ENCODE measurements at regions not wholly inside any gene's neighbourhood (a gene's known extent, or its start where the extent isn't known, plus 50 kb on each side); places are given as distances from the start of the nearest gene placed in this dataset.

GRCh38 chr2:76610451-76610850, 899.7 kb upstream of the GCFC2 start:
- in situ Hi-C loops (cut with HindIII; ENCODE audit: low pct_ligation_motif_present, low pct_unique_long_range_greater_than_20kb, low sequenced_read_pairs): no loop called here
- DNase-seq: no peak

- peak; percentile 89 for DNase-seq
- in situ Hi-C loops (cut with HindIII; ENCODE audit: low pct_ligation_motif_present, low pct_unique_long_range_greater_than_20kb, low sequenced_read_pairs): no loop called here
These were observed 889.1 kb upstream of the GCFC2 start for GRCh38 chr2:76599732-76600368.

- no peak for DNase-seq
- in situ Hi-C loops (cut with HindIII; ENCODE audit: low pct_ligation_motif_present, low pct_unique_long_range_greater_than_20kb, low sequenced_read_pairs): no loop called here
These were observed 873.8 kb upstream of the GCFC2 start for GRCh38 chr2:76584474-76584873.

- in situ Hi-C loops (cut with HindIII; ENCODE audit: low pct_ligation_motif_present, low pct_unique_long_range_greater_than_20kb, low sequenced_read_pairs): no loop called here
- no peak for DNase-seq
These were observed 869.2 kb upstream of the GCFC2 start for GRCh38 chr2:76579911-76580310.

GRCh38 chr2:76572981-76573380, 862.3 kb upstream of the GCFC2 start:
- in situ Hi-C loops (cut with HindIII; ENCODE audit: low pct_ligation_motif_present, low pct_unique_long_range_greater_than_20kb, low sequenced_read_pairs): no loop called here
- DNase-seq: no peak

- in situ Hi-C loops (cut with HindIII; ENCODE audit: low pct_ligation_motif_present, low pct_unique_long_range_greater_than_20kb, low sequenced_read_pairs): no loop called here
- DNase-seq: no peak
These were observed 859.1 kb upstream of the GCFC2 start for GRCh38 chr2:76569819-76570218.

GRCh38 chr2:76567478-76567877, 856.8 kb upstream of the GCFC2 start:
- in situ Hi-C loops (cut with HindIII; ENCODE audit: low pct_ligation_motif_present, low pct_unique_long_range_greater_than_20kb, low sequenced_read_pairs): no loop called here
- no peak for DNase-seq

- in situ Hi-C loops (cut with HindIII; ENCODE audit: low pct_ligation_motif_present, low pct_unique_long_range_greater_than_20kb, low sequenced_read_pairs): no loop called here
- no peak for DNase-seq
These were observed 854.0 kb upstream of the GCFC2 start for GRCh38 chr2:76564734-76565133.

- in situ Hi-C loops (cut with HindIII; ENCODE audit: low pct_ligation_motif_present, low pct_unique_long_range_greater_than_20kb, low sequenced_read_pairs): no loop called here
- DNase-seq: no peak
These were observed 853.0 kb upstream of the GCFC2 start for GRCh38 chr2:76563730-76564129.

- DNase-seq: no peak
- in situ Hi-C loops (cut with HindIII; ENCODE audit: low pct_ligation_motif_present, low pct_unique_long_range_greater_than_20kb, low sequenced_read_pairs): no loop called here
These were observed 847.4 kb upstream of the GCFC2 start for GRCh38 chr2:76558157-76558556.

GRCh38 chr2:76556018-76556417, 845.3 kb upstream of the GCFC2 start:
- DNase-seq: no peak
- in situ Hi-C loops (cut with HindIII; ENCODE audit: low pct_ligation_motif_present, low pct_unique_long_range_greater_than_20kb, low sequenced_read_pairs): no loop called here

GRCh38 chr2:76546207-76546606, 835.5 kb upstream of the GCFC2 start:
- DNase-seq: no peak
- in situ Hi-C loops (cut with HindIII; ENCODE audit: low pct_ligation_motif_present, low pct_unique_long_range_greater_than_20kb, low sequenced_read_pairs): no loop called here

GRCh38 chr2:76544901-76545300, 834.2 kb upstream of the GCFC2 start:
- in situ Hi-C loops (cut with HindIII; ENCODE audit: low pct_ligation_motif_present, low pct_unique_long_range_greater_than_20kb, low sequenced_read_pairs): no loop called here
- DNase-seq: no peak

GRCh38 chr2:76517574-76517909, 806.8 kb upstream of the GCFC2 start:
- in situ Hi-C loops (cut with HindIII; ENCODE audit: low pct_ligation_motif_present, low pct_unique_long_range_greater_than_20kb, low sequenced_read_pairs): no loop called here
- DNase-seq: no peak

GRCh38 chr2:76516861-76517573, 806.3 kb upstream of the GCFC2 start:
- DNase-seq: no peak
- in situ Hi-C loops (cut with HindIII; ENCODE audit: low pct_ligation_motif_present, low pct_unique_long_range_greater_than_20kb, low sequenced_read_pairs): no loop called here

GRCh38 chr2:76512201-76512820, 801.6 kb upstream of the GCFC2 start:
- in situ Hi-C loops (cut with HindIII; ENCODE audit: low pct_ligation_motif_present, low pct_unique_long_range_greater_than_20kb, low sequenced_read_pairs): no loop called here
- DNase-seq: no peak

GRCh38 chr2:76506538-76506937, 795.8 kb upstream of the GCFC2 start:
- DNase-seq: no peak
- in situ Hi-C loops (cut with HindIII; ENCODE audit: low pct_ligation_motif_present, low pct_unique_long_range_greater_than_20kb, low sequenced_read_pairs): no loop called here

GRCh38 chr2:76501641-76502040, 790.9 kb upstream of the GCFC2 start:
- DNase-seq: no peak
- in situ Hi-C loops (cut with HindIII; ENCODE audit: low pct_ligation_motif_present, low pct_unique_long_range_greater_than_20kb, low sequenced_read_pairs): no loop called here

GRCh38 chr2:76498360-76498759, 787.6 kb upstream of the GCFC2 start:
- DNase-seq: no peak
- in situ Hi-C loops (cut with HindIII; ENCODE audit: low pct_ligation_motif_present, low pct_unique_long_range_greater_than_20kb, low sequenced_read_pairs): no loop called here

GRCh38 chr2:76491503-76491902, 780.8 kb upstream of the GCFC2 start:
- no peak for DNase-seq
- in situ Hi-C loops (cut with HindIII; ENCODE audit: low pct_ligation_motif_present, low pct_unique_long_range_greater_than_20kb, low sequenced_read_pairs): no loop called here
